Activated CD8-positive, alpha-beta memory T cell treated with anti-CD3 and anti-CD28 coated beads for 48 hours (primary cell): ENCODE measurements at regions not wholly inside any gene's neighbourhood (a gene's known extent, or its start where the extent isn't known, plus 50 kb on each side); places are given as distances from the start of the nearest gene placed in this dataset.
"Not testable (repeated sequence)": the region's sequence is repeated elsewhere in the genome, so short reads cannot be mapped to it uniquely, and the experiment has no call there.

ENCODE experiments used
- DNase-seq, 3 experiments: peaks; one replicate each; pipeline ENCODE4 v3.0.0-alpha.2; 2020; ENCODE audit warnings: low read depth in 2 of 3, low spot score in 2 of 3

DNA sequence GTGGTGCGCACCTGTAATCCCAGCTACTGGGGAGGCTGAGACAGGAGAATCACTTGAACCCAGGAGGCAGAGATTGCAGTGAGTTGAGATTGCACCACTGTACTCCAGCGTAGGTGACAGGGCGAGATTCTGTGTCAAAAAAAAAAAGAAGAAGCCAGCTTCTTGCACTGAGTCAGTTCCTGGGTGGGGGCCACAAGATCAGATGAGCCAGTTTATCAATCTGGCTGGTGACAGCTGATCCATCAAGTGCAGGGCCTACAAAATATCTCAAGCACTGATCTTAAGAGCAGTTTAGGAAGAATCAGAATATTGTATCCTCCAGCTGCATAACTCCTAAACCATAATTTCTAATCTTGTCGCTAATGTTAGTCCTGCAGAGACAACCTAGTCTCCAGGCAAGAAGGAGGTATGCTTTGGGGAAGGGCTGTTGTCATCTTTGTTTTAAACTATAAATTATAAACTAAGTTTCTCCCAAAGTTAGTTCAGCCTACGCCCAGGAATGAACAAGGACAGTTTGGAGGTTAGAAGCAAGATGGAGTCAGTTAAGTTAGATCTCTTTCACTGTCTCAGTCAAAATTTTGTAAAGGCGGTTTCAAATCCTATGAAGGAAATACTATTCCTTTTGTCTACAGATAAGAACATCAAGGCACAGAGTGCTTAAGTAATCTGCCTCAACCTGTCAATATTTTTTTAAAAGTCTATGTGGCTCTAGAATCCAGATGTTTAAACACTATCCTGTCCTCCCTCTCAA lies 139.0 kb upstream of the NUDT4 start:
- not testable (repeated sequence) for DNase-seq

DNA sequence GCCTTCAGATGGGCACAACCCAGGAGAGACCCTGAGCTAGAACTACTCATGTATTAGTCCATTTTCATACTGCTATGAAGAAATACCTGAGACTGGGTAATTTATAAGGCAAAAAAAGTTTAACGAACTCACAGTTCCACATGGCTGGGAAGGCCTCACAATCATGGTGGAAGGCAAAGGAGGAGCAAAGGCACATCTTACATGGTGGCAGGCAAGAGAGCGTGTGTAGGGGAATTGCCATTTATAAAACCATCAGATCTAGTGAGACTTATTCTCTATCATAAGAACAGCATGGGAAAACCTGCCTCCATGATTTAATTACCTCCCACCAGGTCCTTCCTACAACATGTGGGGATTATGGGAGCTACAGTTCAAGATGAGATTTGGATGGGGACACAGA lies 137.9 kb upstream of the NUDT4 start:
- DNase-seq: not testable (repeated sequence)

DNA sequence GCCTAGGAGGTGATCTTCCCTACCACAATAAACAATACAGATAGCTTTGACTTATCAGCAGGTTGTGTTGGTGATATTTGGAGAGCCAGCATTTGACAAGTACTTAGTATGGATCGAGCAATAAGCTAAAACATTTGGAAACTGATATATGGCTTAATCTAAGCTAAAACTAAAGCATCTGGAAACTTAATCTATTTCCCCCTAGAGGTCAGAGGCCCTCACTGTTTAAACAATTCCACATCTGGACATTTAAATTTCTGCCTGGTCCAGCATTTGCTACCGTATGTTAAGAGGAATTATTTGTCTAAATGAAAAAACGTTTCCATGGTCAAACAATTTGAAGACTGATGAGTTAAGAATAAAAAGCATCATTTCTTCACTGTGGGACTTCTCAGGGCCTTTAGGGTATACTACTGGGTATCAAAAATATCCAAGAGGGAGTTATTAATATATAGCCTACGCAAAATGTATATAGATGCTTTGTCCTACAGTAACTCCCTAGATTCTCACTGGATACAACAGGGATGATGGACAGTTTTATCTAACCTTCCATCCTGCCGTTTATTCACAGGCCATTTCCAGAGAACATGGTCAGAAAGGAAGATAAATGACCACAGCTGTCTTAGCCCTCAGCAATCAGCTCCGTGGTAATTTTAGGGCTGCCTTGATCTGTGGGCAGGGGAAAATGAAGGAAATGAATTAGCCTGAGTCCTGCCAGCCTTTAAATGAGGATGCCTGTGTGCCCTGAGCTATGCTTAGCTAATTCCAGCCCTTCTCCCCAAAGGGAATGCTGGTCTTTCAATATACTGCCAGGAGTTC lies 135.4 kb upstream of the NUDT4 start:
- DNase-seq: no peak

DNA sequence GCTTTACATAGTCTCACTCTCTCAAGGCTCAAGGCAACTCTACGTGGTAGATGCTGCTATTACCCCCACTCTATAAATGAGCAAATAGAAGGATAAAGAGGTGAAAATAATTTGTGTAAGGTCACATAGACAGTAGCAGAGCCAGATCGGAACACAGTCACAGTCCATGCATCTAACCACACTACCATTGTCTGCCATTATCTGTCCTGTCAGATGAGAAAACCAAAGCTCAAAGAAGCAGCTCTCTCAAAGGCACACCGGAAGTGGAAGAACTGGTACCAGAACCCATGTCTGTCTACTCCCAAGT lies 134.4 kb upstream of the NUDT4 start:
- DNase-seq: no peak

DNA sequence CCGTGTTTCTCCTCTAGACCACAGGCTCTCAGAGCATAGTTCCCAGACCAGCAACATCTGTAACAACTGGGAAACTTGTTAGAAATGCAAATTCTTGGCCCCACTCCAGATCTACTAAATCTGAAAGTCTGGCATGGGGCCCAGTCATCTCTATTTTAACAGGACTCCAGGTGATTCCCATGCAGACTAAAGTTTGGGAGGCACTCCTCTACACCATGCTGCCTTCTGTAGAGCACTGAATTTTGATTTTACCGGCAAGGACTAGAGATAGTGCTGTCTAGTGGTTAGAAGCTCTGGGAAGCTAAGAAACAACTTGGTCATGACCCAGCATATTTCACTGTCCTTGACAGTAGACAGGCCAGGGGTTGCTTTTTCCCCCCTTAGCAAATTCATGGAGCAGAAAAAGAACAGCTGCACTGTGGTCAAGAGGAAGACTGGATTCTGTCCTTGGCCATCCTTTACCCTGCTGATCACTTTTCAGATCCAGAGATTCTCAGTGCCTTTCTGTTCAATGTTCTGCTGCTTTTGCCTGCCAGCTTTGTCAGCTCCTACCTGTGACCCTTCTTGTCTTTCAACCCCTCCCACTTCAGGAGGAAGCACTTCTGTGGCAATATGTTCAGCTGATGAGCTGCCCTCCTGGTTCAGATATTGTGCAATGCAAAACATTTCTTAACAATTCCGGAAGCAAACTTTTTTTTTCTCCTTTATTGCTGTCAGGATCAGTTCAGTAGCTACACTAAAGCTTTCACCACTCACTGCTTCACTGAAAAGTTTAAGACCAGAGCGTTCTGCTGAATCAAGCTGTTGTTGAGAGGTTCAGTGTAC lies 133.8 kb upstream of the NUDT4 start:
- DNase-seq: no peak

GRCh38 chr12:93244514-93245077 lies 133.1 kb upstream of the NUDT4 start:
- no peak for DNase-seq

GRCh38 chr12:93245543-93245942 lies 132.2 kb upstream of the NUDT4 start:
- DNase-seq: no peak

GRCh38 chr12:93247313-93247991 lies 130.3 kb upstream of the NUDT4 start:
- DNase-seq: no peak

DNA sequence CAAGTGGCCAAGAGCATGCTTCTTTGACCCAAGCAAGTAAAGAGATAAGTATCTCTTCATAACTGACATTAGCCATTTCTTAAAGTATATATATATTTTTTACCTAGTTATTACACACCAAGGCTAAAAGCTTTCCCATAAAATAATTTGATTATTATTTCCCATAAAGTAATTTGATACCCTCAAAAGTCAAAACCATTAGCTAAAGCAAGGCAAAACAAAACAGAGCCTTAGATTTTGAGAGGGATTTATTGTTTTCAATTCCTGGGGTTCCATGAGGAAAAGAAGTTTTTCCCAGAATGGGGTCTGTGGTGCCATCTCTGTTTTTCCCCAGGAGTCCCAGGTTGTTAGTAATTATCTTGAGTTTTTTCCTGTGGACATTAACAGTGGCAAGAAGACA lies 125.5 kb upstream of the NUDT4 start:
- DNase-seq: no peak

- no peak for DNase-seq
These were observed 122.8 kb upstream of the NUDT4 start for GRCh38 chr12:93254911-93255310.

- no peak for DNase-seq
These were observed 121.3 kb upstream of the NUDT4 start for GRCh38 chr12:93256256-93256969.

DNA sequence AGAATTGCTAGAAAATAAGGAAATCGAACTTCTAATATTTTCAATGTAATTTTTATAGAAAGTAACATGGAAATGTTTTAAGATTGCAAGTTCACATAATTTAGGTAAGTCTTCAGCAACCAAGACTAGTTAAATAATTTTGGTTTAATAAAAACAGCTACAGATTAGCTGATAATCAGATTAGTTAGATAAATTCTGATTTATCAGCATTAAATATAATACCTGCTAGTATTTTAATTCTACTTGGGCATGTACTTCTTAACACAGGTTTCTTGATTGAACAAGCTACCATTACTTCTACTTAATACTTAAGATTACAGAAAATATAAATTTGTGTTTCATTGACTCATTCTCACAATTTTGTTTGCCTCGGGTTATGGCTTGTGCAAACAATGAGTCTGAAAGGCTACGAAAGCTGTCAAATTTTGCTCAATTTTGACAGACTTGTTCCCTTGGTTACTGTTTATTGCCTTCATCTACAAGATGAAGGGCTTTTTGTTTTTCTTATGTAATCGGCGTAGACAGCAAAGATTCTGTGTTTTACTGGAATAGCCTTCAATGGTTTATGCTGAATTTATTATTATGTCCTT lies 116.1 kb upstream of the NUDT4 start:
- DNase-seq: no peak

DNA sequence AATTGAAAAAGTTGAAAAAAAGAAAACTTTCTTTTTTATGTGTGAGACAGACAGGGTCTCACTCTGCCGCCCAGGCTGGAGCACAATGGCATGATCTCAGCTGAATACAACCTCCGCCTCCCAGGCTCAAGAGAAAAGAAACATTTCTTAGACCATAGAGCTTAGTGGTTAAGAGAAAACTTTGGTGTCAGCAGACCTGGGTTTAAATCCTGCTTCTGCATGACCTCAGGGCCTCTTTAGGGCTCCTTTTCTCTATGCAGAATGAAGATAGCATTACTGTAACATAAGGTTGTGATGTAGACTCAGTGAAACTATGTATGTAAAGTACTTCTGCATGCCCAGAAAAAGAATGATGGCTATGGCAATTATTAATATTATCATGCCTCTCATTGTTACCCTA lies 104.7 kb upstream of the NUDT4 start:
- no peak for DNase-seq

GRCh38 chr12:93273834-93274564 lies 103.7 kb upstream of the NUDT4 start:
- DNase-seq: no peak

- no peak for DNase-seq
These were observed 102.8 kb upstream of the NUDT4 start for GRCh38 chr12:93274937-93275336.

DNA sequence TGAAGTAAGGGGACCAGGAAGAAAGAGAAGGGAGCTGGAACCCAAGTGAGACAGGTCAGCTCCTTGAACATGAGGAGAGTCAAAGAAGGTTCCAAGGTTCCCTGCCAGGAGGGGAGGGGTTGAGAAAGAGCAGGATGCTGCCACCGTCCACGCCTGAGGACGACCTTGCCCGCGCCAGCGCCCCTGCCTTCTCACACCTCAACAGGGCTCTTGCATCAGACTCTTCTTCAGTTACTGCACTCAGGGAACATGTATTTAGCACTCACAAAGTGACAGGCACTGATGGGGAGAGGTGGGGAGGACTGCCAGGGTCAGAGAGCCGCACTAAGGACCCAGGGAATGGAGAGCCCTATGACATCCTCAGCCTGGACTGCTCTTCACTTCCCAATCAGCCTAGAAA lies 102.1 kb upstream of the NUDT4 start:
- DNase-seq: no peak

DNA sequence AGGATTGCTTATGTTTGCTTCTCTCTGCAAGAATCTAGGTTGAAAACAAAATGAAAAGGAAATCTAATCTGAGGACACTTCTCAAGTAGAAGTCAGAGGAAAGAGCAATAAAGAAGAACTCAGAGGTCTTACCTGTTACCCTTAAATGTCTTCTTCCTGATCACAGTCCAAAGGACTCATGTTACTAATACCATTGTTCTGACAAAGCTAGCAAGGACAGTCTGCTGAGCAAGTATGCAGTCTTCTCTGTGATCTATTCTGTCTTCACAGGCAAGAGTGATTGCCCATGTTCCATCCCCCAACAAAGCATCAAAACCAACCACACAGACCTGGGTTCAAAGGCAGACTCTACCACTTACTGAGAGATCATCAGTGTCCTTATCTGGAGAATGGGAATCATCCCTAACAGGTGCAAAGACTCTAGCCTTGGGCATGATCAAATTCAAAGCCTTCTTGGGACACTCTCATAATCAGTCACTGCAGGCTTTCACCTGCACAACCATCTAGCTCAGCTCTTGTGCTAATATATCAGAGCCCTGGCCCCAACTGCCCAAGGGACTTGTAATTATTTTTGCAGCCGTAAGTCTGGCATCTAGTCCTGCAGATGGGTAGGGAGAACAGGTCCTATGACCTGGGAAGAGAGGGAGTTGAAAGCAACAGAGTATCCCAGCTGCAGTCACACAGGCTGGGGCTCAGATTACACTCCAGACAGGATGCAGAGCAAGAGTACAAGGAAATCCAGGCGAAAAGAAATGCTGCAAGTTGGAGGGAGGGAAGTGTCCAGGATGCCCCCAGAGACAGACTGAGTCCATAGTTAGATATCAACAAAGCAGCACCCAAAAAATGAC lies 97.9 kb upstream of the NUDT4 start:
- no peak for DNase-seq

GRCh38 chr12:93287149-93287548 lies 90.6 kb upstream of the NUDT4 start:
- no peak for DNase-seq
